ENCODE measurements at regions not wholly inside any gene's neighbourhood (a gene's known extent, or its start where the extent isn't known, plus 50 kb on each side); places are given as distances from the start of the nearest gene placed in this dataset.

DNA sequence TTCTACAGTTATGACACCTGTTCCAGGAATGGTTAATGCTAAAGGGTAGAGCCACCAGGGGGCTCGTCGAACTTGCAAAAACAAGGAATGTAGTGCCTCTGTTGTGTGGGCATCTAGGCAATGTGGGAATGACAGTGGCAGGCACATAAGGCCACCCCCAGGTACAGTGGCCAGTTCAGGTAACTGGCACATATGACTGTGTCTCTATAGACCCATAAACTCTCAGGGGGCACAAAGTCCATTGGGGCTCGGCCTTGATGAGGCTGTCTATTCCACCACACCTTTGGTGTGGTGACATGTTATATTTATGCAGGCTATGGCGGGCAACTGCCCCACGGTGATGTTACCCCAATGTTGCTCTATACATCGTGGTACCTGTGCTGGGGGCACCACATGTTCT, 59.6 kb upstream of the FAM120A start:
- TF ChIP-seq, protein P1, sequence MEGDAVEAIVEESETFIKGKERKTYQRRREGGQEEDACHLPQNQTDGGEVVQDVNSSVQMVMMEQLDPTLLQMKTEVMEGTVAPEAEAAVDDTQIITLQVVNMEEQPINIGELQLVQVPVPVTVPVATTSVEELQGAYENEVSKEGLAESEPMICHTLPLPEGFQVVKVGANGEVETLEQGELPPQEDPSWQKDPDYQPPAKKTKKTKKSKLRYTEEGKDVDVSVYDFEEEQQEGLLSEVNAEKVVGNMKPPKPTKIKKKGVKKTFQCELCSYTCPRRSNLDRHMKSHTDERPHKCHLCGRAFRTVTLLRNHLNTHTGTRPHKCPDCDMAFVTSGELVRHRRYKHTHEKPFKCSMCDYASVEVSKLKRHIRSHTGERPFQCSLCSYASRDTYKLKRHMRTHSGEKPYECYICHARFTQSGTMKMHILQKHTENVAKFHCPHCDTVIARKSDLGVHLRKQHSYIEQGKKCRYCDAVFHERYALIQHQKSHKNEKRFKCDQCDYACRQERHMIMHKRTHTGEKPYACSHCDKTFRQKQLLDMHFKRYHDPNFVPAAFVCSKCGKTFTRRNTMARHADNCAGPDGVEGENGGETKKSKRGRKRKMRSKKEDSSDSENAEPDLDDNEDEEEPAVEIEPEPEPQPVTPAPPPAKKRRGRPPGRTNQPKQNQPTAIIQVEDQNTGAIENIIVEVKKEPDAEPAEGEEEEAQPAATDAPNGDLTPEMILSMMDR (conservative IDR thresholded peaks at IDR 0.05) = no peak
- TF ChIP-seq EZH2 (IDR thresholded peaks at IDR 0.05; ENCODE audit: low read depth) = no peak
